NCI-H748 (cell line): ENCODE measurements at regions not wholly inside any gene's neighbourhood (a gene's known extent, or its start where the extent isn't known, plus 50 kb on each side); places are given as distances from the start of the nearest gene placed in this dataset.

Experiments used
- DNase-seq: peaks from one replicate; lab custom pipeline; 2025; ENCODE audit not compliant: unreplicated experiment; lab: John Stamatoyannopoulos, UW

DNA sequence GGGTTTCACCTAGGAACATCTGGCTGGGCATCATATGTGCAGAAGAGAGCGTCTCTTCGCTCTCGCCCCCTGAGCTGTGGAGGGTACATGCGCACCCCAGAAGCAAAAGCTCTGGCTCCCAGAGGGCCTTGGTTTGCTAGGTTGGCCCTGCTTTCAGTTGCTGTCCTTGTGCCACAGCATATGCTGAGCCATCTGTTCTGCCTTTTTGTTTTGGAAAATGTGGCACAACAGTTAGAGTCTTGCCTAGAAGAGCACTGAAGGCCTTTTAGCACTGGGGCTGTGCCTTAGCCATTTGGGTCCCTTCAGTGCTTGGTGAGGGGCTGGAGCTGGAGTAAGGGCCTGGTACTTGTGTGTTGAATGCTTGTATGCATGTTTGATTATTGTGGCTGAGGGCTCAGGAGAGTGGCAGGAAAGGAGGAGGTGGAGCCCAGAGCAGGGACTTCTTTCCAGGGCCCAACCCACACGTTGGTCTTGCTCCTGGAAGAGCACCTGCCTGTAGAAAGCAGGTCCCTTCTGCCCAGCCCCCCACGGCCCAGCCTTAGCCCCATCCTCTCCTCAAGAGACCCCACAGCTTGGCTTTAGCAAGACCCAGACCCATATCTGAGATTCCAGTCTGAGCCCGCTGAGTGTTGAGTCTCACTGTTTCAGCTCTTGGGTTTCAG is 113.7 kb downstream of the SLC25A47 start:
- no peak for DNase-seq

DNA sequence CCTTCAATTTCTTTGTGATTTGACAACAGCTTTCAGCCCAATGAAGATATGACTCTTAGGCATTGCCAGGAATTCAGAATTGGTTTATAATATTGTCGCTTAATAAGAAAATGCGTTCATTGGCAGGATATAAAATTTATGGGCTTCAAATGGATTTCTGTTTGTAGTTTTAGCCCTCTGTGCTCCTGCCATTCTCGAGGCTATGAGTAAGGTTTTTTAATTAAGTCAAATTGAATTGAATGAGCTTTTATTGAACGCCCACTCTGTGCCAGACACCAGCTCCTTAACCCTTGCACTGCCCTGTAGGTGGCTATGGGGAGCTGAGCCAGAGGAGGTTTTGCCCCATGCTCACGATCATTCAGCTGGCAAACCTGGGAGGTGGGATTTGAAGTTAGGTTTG is 115.1 kb downstream of the SLC25A47 start:
- DNase-seq, result no peak

DNA sequence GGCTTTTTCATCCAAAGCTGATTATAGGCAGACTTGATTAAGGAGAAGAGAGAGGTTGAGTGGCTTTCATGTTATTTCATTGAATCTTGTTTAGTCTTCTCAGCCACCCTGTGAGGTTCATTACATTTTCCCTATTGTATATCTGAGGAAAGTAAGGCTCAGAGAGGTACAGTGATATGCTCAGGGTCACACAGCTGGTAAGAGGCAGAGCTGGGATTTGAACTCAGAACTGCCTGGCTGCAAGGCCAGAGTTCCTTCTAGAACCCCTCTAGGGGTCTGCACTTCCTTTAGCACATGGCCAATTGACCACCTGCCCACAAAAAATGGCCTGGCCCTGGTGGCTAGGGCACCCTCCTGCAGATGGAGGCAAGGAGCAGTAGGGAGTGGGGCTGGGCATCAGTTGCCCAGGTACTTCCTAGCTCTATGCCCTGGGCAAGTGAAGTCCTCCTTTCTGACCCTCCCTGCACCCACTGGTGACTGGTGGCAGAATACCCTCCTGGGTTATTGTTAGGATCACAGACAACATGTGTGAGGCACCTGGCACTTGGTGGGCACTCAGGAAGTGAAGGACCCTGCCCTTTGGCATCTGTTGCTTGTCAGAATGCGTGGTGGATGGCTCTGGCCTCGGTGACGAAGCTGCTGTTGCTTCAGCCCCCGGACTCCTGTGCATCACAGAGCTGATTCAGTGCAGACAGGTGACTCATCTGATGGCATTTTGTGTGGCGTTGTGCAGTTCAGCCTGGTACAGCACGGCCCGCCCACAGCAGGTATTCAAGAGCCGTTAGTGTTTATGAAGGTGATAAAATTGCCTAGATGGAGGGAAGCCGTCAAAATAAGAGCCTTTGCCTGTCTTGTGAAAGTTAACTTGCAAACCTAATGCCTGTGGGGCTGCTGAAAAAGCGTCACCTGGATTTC is 115.8 kb downstream of the SLC25A47 start:
- no peak for DNase-seq

DNA sequence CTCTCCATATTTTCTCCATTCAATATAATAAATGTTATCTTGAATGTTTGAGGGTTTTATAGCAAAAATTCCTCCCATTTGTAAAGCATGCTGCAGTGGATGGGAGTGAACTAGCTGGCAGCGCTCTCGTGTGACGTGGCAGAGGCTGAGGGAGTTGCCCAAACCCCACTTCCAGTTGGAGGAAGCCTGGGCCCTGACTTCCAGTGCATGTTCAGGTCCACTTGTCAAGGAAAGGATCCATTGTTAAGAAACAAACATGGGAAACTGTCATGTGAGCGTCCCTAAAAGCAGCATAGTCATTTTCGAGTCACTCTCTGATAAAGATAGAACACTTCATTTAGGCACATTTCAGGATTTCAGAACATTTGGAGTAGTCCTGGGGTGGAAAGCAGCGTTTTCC is 116.6 kb downstream of the SLC25A47 start:
- DNase-seq, result no peak

DNA sequence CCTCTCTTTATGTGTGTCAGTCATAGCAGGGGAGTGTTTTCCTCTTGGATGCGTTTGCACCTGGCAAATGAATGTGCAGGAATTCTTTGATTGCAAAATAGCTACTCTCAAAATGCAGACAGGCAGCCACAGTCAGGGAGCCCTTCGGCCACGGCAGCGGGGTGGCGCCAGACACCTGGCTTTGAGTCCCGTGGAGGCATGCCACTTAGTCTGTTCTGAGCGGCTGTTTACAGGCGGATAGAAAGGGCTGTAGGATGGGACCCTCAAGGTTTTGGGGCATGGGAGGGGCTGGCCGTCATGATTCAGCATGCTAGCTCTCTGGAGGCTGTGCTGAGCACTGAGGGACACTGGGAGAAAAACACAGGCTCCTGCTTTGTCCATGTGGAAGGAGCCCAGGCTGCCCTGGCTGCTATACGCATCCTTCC is 117.1 kb downstream of the SLC25A47 start:
- DNase-seq, result peak; percentile 78

- no peak for DNase-seq
Observed at GRCh38 chr14:100440758-100441203, 117.6 kb downstream of the SLC25A47 start.

DNA sequence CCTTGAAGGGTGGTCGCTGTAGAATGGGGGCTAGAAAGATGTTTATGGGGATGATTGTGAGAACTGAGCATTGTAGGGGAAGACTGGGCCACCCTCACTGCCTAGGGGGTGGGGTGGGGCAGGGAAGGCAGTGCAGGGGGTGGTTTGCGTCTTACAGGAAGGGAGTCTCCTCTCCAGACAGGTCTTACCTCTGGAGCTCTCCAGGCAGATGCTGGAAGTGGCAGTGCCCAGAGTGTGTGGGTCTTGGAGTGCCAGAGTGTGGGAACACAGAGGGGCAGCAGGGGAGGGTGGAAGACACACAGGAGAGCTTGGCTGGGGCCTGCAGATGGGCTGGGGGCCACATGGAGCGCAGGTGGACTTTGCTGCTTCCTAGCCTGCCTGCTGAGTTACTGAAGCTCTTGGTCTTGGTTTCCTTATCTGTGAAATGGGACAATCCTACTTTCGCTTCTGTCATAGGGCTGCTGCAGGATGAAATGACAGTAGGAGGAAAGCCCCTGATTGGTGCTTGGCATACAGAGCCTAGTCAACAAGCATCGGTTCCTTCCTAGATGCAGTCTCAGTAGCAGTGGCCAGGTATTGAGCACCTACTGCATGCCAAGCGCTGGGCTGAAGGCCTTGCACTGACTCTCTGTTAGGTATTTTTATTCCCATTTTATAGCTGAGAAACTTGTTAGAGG is 118.3 kb downstream of the SLC25A47 start:
- no peak for DNase-seq

DNA sequence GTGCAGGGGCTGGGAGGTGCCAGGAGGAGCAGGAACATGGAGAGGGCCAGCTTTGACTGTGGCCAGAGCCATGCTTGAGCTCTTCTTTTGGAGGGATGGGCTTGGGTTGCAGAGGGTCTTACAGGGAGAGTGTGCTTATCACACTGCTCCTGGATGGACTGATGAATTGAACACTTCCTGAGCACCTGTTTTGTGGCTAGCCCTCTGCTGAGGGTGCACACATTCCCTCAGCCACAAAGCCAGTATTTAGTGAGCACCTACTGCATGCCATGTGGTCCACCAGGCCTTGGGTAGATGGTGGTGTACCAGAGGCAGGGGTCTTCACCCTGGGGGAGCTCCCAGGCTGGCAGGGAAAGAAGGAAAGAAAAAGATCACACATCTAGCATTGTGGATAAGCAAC is 118.9 kb downstream of the SLC25A47 start:
- no peak for DNase-seq

GRCh38 chr14:100442498-100443490 is 119.7 kb downstream of the SLC25A47 start:
- DNase-seq, result no peak

DNA sequence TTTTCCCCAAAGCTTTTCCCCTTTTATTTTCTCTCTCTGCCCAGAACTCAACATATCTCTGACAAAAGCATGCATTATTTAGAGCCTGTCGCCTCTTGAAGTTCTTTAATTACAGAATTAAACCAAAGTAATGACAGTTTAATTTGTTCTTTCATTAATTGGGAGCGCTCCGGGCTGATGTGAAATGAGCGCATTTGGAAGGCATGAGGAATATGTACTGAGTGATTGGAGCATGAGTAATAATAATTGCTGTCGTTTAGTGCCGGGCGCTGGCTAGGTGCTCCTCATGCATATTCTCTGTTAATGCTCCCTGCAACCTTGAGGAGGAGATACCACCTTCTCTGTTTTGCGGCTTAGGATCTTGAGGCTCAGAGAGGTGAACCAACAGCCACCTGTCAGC is 120.5 kb downstream of the SLC25A47 start:
- no peak for DNase-seq

DNA sequence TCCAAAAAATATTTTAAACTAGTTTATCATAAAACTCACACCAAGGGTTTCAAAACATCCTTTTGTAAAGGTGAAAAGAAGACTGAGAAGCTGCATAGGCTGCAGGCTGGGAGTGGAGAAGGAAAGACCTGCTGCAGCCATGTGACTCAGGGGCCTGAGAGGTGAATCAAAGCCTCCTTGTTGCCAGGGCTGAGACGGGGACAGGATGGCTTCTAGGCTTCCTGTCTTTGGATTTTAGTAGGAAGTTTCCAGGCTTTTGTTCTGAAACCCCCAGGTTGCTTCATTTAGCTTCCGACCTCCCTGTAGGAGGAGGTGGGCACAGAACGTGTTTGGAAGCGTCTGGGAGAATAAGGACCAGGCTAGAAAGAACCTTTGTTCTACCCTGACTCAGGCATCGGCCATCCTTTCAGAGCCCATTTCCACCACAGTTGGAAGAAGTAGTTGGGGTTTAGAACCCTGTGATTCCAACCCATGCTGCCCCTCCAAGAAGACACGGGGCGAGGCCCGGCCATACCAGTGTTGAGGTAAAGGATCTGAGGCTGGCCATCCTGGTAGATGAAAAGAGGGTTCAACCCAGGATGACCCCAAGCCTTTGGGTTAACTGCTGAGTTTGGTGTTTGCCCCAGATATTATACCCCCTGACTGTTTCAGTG is 122.4 kb downstream of the SLC25A47 start:
- DNase-seq, result no peak

DNA sequence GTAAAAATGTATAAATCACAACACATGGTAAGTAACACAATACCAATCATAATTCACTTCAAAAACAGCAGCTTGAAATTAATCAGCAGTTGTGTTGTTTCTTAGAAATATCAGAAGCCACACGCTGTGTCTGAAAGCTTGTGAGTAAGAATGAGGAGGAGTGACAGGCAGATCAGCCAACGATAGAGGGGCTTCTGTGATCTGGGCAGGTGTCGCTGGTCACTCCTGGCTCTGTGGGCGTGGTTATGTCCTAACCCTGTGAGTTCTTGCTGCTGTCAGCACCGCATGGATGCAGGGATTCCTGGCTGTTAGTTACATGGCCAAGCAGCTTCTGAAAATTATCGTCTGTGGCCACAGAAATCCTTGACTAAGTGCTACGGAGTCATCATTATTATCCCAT is 123.4 kb downstream of the SLC25A47 start:
- peak; percentile 38 for DNase-seq

GRCh38 chr14:100448376-100448775 is 125.2 kb downstream of the SLC25A47 start:
- DNase-seq, result no peak

GRCh38 chr14:100449225-100449987 is 126.3 kb downstream of the SLC25A47 start:
- peak; percentile 22 for DNase-seq

DNA sequence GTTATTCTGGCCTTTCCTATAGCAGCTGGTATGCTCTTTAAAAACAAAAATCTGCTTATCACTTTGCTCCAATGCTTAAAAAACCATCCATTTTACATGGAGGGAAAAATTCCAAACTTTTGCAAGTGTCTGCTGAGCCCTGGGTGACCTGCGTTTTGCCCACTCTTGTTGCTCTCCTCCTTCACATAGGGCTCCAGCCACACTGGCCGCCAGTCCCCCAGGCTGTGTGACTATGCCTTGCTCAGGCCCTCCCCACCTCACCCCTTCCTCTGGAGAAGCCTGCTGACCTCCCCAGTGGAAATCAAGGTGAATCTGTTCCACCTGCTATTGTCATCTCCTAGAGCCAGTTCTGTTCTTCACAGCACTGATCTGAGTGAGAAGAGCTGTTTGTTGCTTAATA is 126.9 kb downstream of the SLC25A47 start:
- DNase-seq, result no peak

DNA sequence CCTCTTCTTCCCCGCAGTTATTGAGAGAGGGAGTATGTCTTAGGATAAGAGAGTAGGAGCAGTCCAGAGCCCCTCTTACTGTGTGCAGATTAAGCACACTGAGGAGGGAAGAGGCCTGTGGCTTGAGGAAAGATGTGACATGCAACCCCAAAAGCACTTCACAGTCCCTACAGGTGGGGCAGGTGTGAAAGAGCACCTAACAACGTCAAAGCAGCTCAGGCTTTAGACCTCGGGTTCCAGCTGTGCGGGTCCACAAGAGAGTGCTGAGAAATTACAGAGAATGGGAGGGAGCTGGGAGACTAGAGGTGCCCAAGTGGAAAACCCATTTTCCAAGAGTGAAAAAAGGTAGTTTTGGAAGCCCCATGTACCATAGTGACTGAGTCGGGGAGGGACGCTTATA is 127.6 kb downstream of the SLC25A47 start:
- no peak for DNase-seq

DNA sequence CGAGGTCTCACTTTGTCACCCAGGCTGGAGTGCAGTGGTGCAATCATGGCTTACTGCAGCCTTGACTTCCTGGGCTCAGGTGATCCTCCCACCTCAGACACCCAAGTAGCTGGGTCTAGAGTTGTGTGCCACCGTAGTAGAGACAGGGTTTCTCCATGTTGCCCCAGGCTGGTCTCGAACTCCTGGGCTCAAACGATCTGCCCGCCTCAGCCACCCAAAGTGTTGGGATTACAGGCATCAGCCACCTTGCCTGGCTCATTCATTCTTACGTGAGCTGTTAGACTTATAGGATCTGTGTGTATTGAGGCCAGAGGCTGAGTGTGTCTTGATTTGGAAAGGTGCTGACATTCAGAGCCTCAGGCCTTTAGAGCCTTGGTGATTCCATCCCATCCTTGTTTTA is 128.1 kb downstream of the SLC25A47 start:
- DNase-seq, result no peak

GRCh38 chr14:100453930-100454329 is 130.8 kb downstream of the SLC25A47 start:
- no peak for DNase-seq

DNA sequence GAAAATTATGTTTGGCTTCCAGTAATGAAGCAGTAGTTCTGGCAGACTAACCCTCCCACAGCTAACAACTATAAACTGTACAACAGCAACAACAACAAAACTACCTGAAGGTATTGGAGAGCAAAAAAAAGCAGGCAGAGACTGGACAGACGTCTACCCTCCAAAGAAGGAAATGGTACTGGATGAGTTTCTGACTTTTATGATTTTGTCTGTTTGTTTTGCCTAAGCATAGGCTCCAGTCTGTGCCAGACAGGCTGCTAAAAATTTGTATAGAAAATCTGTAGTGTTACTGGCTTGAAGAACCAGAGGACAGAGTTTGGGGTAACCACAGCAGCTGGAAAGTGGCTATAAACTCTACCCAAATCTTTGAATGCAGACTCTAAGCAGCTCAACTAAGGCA is 131.3 kb downstream of the SLC25A47 start:
- DNase-seq, result no peak
